Esophagus muscularis mucosa (tissue), 4 donors: ENCODE measurements at regions not wholly inside any gene's neighbourhood (a gene's known extent, or its start where the extent isn't known, plus 50 kb on each side); places are given as distances from the start of the nearest gene placed in this dataset.

Experiments
- DNase-seq: peaks from one replicate; pipeline ENCODE4 v3.0.0-alpha.2; 2017; ENCODE audit errors: extremely low spot score
- H3K27ac ChIP-seq, 4 donors: fragments of 200-600 bp; sonication (generic); replicated peaks in 1 of 4; 1 replicate in 3 of 4; 2 replicates in 1 of 4; pipeline ENCODE4 v1.5.1; 2016 to 2019; ENCODE audit warnings: mild to moderate bottlenecking in 1 of 4
- H3K27me3 ChIP-seq, 4 donors: fragments of 200-600 bp; sonication (generic); one replicate each; pipeline versions ENCODE4 v1.5.1 to v1.6.0; 2016 to 2019
- H3K36me3 ChIP-seq, 4 donors: fragments of 200-600 bp; sonication (generic); one replicate each; pipeline ENCODE4 v1.5.1; 2016 to 2019
- H3K4me1 ChIP-seq, 4 donors: fragments of 200-600 bp; sonication (generic); one replicate each; pipeline ENCODE4 v1.5.1; 2016 to 2019
- H3K4me3 ChIP-seq, 4 donors: fragments of 200-600 bp; sonication (generic); 1 replicate in 2 of 4; 2 replicates in 2 of 4; pipeline ENCODE4 v1.5.1; 2016 to 2019; ENCODE audit warnings: mild to moderate bottlenecking in 4 of 4, moderate library complexity in 1 of 4
- H3K9me3 ChIP-seq, 4 donors: fragments of 200-600 bp; sonication (generic); 1 replicate in 3 of 4; 2 replicates in 1 of 4; pipeline ENCODE4 v1.5.1; 2016 to 2019
- CTCF ChIP-seq, 3 experiments: fragments of 200-600 bp in 2 of 3; fragments of 450-650 bp in 1 of 3; sonication (generic) in 2 of 3; IDR thresholded peaks; one replicate each; pipeline ENCODE4 v1.5.1; 2017 to 2019; ENCODE audit warnings: antibody characterized with exemption in 3 of 3, mild to moderate bottlenecking in 2 of 3, moderate library complexity in 1 of 3
- EP300 ChIP-seq: sonication (generic); formaldehyde crosslinking; IDR thresholded peaks from one replicate; pipeline ENCODE4 v1.6.1; 2017; ENCODE audit warnings: antibody characterized with exemption
- POLR2A ChIP-seq: fragments of 450-650 bp; IDR thresholded peaks from one replicate; pipeline ENCODE4 v1.6.1; 2017; ENCODE audit warnings: antibody characterized with exemption, moderate library complexity, mild to moderate bottlenecking, low read depth
- POLR2AphosphoS5 ChIP-seq, 2 donors: sonication (generic); formaldehyde crosslinking; IDR thresholded peaks; one replicate each; pipeline ENCODE4 v1.6.1; 2017; ENCODE audit warnings: antibody characterized with exemption in 2 of 2
- WGBS: methylation state at CpG from one replicate; pipeline ENCODE4 v1.1.5; 2018; 5-methylcytosine and 5-hydroxymethylcytosine counted together
- intact Hi-C: fragments of 100-400 bp; cut with DNase I; formaldehyde crosslinking; loops from one replicate; pipeline ENCODE4 v1.15.1; 2023

- Histone ChIP-seq H3K27ac (peak overlapping the region in 3 of 4 donors; percentile 7 to 34 (median 13)), H3K36me3 (no peaks in the 10 kb centered on the region), H3K4me1 (peaks cover 3 to 12% (median 7%) of the 10 kb centered on the region in 4 donors), H3K9me3 (no peaks in the 10 kb centered on the region), H3K4me3 (no peak overlapping the region), H3K27me3 (no peaks in the 10 kb centered on the region)
- intact Hi-C loops = no loop called here
- 49% methylated on average over 12 of the region's 12 CpGs for WGBS
- no peak for DNase-seq
- TF ChIP-seq EP300 (no peak), POLR2AphosphoS5 (IDR thresholded peaks at IDR 0.05) (no peak), POLR2A (no peak), CTCF (IDR thresholded peaks at IDR 0.05) (no peak)
Observed at GRCh38 chr12:42904683-42905418, 315.3 kb upstream of the PRICKLE1 start.

GRCh38 chr12:42903736-42904135, 314.2 kb upstream of the PRICKLE1 start:
- Histone ChIP-seq H3K36me3 (no peaks in the 10 kb centered on the region), H3K4me3 (no peak overlapping the region), H3K27me3 (no peaks in the 10 kb centered on the region), H3K27ac (no peak overlapping the region), H3K9me3 (no peaks in the 10 kb centered on the region), H3K4me1 (peaks cover 3 to 12% (median 7%) of the 10 kb centered on the region in 4 donors)
- TF ChIP-seq POLR2AphosphoS5 (IDR thresholded peaks at IDR 0.05) = no peak
- no peak for TF ChIP-seq CTCF (IDR thresholded peaks at IDR 0.05)
- TF ChIP-seq POLR2A = no peak
- no peak for TF ChIP-seq EP300
- DNase-seq = no peak
- intact Hi-C loops = no loop called here
- WGBS = 47% methylated on average over 3 of the region's 3 CpGs

GRCh38 chr12:42902001-42902400, 312.5 kb upstream of the PRICKLE1 start:
- intact Hi-C loops = no loop called here
- TF ChIP-seq EP300 = no peak
- no peak for TF ChIP-seq POLR2A
- TF ChIP-seq CTCF (IDR thresholded peaks at IDR 0.05) = no peak
- no peak for TF ChIP-seq POLR2AphosphoS5 (IDR thresholded peaks at IDR 0.05)
- Histone ChIP-seq H3K27me3 (no peaks in the 10 kb centered on the region), H3K27ac (no peak overlapping the region), H3K4me3 (no peak overlapping the region), H3K4me1 (peaks cover 3 to 12% (median 7%) of the 10 kb centered on the region in 4 donors), H3K9me3 (no peaks in the 10 kb centered on the region), H3K36me3 (no peaks in the 10 kb centered on the region)
- WGBS = 93% methylated on average over 2 of the region's 2 CpGs
- no peak for DNase-seq

- H3K9me3 ChIP-seq = no peaks in the 10 kb centered on the region
- 89% methylated on average over 2 of the region's 2 CpGs for WGBS
- intact Hi-C loops = no loop called here
- DNase-seq = no peak
- TF ChIP-seq POLR2AphosphoS5 (IDR thresholded peaks at IDR 0.05) (no peak), POLR2A (no peak), EP300 (no peak), CTCF (IDR thresholded peaks at IDR 0.05) (no peak)
- H3K4me3 ChIP-seq = no peak overlapping the region
- no peaks in the 10 kb centered on the region for H3K27me3 ChIP-seq
- H3K27ac ChIP-seq = no peak overlapping the region
- H3K36me3 ChIP-seq = no peaks in the 10 kb centered on the region
- H3K4me1 ChIP-seq = peaks cover 0 to 10% (median 3%) of the 10 kb centered on the region in 4 donors
Observed at GRCh38 chr12:42893803-42894202, 304.3 kb upstream of the PRICKLE1 start.
